GM18519 (cell line): ENCODE measurements at regions not wholly inside any gene's neighbourhood (a gene's known extent, or its start where the extent isn't known, plus 50 kb on each side); places are given as distances from the start of the nearest gene placed in this dataset.

ENCODE experiments used
- ATAC-seq: cut with Tn5 transposase; IDR thresholded peaks from one replicate; pipeline ENCODE4 v1.9.1; 2021; ENCODE audit warnings: mild to moderate bottlenecking, moderate library complexity; ENCODE audit not compliant: unreplicated experiment, low FRiP score

GRCh38 chr20:60263725-60264709 is 305.8 kb downstream of the CDH26 start:
- ATAC-seq, result no peak

GRCh38 chr20:60266177-60266823 is 308.1 kb downstream of the CDH26 start:
- ATAC-seq, result no peak

- ATAC-seq, result no peak
These were observed 310.3 kb downstream of the CDH26 start for GRCh38 chr20:60268491-60268890.

- no peak for ATAC-seq
These were observed 311.4 kb downstream of the CDH26 start for GRCh38 chr20:60269573-60270162.

- ATAC-seq, result no peak
These were observed 312.1 kb downstream of the CDH26 start for GRCh38 chr20:60270341-60270740.

GRCh38 chr20:60271597-60271996 is 313.4 kb downstream of the CDH26 start:
- no peak for ATAC-seq

- no peak for ATAC-seq
These were observed 314.6 kb downstream of the CDH26 start for GRCh38 chr20:60272790-60273189.

GRCh38 chr20:60274717-60275116 is 316.5 kb downstream of the CDH26 start:
- ATAC-seq, result no peak

GRCh38 chr20:60281295-60281694 is 323.1 kb downstream of the CDH26 start:
- no peak for ATAC-seq

GRCh38 chr20:60283281-60283680 is 325.1 kb downstream of the CDH26 start:
- ATAC-seq, result no peak

GRCh38 chr20:60286764-60287163 is 328.5 kb downstream of the CDH26 start:
- ATAC-seq, result no peak

GRCh38 chr20:60288945-60289344 is 330.7 kb downstream of the CDH26 start:
- ATAC-seq, result no peak

- no peak for ATAC-seq
These were observed 333.8 kb downstream of the CDH26 start for GRCh38 chr20:60292001-60292520.

GRCh38 chr20:60294632-60295031 is 336.4 kb downstream of the CDH26 start:
- ATAC-seq, result no peak

GRCh38 chr20:60295214-60295613 is 337.0 kb downstream of the CDH26 start:
- no peak for ATAC-seq

- ATAC-seq, result no peak
These were observed 339.4 kb downstream of the CDH26 start for GRCh38 chr20:60297649-60298048.

GRCh38 chr20:60298647-60299046 is 340.4 kb downstream of the CDH26 start:
- ATAC-seq, result no peak

GRCh38 chr20:60299951-60300350 is 341.7 kb downstream of the CDH26 start:
- no peak for ATAC-seq

GRCh38 chr20:60300374-60300773 is 342.2 kb downstream of the CDH26 start:
- ATAC-seq, result no peak

GRCh38 chr20:60302875-60303274 is 344.7 kb downstream of the CDH26 start:
- no peak for ATAC-seq

GRCh38 chr20:60304026-60304590 is 345.9 kb downstream of the CDH26 start:
- no peak for ATAC-seq
